IMR-90 (cell line): ENCODE measurements at regions not wholly inside any gene's neighbourhood (a gene's known extent, or its start where the extent isn't known, plus 50 kb on each side); places are given as distances from the start of the nearest gene placed in this dataset.

Source experiments
- ATAC-seq: fragments of 200-7000 bp; cut with Tn5 transposase; 2 replicates; pipeline ENCODE4 v1.9.1; 2020; ENCODE audit warnings: low read depth, mild to moderate bottlenecking, moderate library complexity
- BruUV-seq: library from RNA; stranded (reverse); fragments of 400-500 nt; replicated peaks from 2 replicates; lab custom pipeline; 2021; lab: Mats Ljungman, UMichigan
- CTCF ChIA-PET: fragments of 300-600 bp; formaldehyde crosslinking; extraction: SDS; loops from one replicate; lab custom pipeline; 2021; ENCODE audit warnings: antibody characterized with exemption; lab: Yijun Ruan, JAX
- POLR2A ChIA-PET: fragments of 300-600 bp; sonication (Branson Sonifier 250); formaldehyde crosslinking; loops from one replicate; lab custom pipeline; 2022; ENCODE audit warnings: antibody characterized with exemption; ENCODE audit not compliant: unreplicated experiment; lab: Charles Lee
- DNase-seq: peaks from one replicate; pipeline ENCODE4 v3.0.0; 2013
- H2AFZ ChIP-seq: replicated peaks from 2 replicates; pipeline ENCODE3; 2013; ENCODE audit warnings: low read length, mild to moderate bottlenecking; ENCODE audit not compliant: poor library complexity
- H2AK5ac ChIP-seq: 2 replicates; pipeline ENCODE4 v1.6.1; 2013; ENCODE audit warnings: low read depth, low read length, inconsistent platforms
- H2AK9ac ChIP-seq: replicated peaks from 2 replicates; pipeline ENCODE3; 2013; ENCODE audit warnings: mild to moderate bottlenecking, low read depth, low read length, moderate library complexity; ENCODE audit not compliant: poor library complexity
- H2BK120ac ChIP-seq: 2 replicates; pipeline ENCODE4 v1.6.1; 2013; ENCODE audit warnings: low read depth, low read length, inconsistent platforms
- H2BK15ac ChIP-seq: 3 replicates; pipeline ENCODE4 v1.6.1; 2013; ENCODE audit warnings: low read depth, low read length, inconsistent platforms
- H2BK20ac ChIP-seq: 2 replicates; pipeline ENCODE4 v1.6.1; 2013; ENCODE audit warnings: low read depth, mild to moderate bottlenecking, inconsistent platforms, low read length, moderate library complexity
- H2BK5ac ChIP-seq: 2 replicates; pipeline ENCODE4 v1.6.1; 2013; ENCODE audit warnings: mild to moderate bottlenecking, low read depth, low read length, inconsistent platforms; ENCODE audit not compliant: poor library complexity, severe bottlenecking
- H3K14ac ChIP-seq: replicated peaks from 2 replicates; pipeline ENCODE4 v1.6.1; 2013; ENCODE audit warnings: low read depth, low read length, inconsistent platforms
- H3K18ac ChIP-seq: 2 replicates; pipeline ENCODE4 v1.6.1; 2013; ENCODE audit warnings: low read depth, low read length, control low read depth
- H3K23ac ChIP-seq: 2 replicates; pipeline ENCODE4 v1.6.1; 2013; ENCODE audit warnings: low read depth, low read length, inconsistent platforms
- H3K27ac ChIP-seq: 2 replicates; pipeline ENCODE4 v1.5.1; 2013; ENCODE audit warnings: mild to moderate bottlenecking, control low read depth, low read length; ENCODE audit not compliant: insufficient read depth
- H3K27me3 ChIP-seq: 2 replicates; pipeline ENCODE4 v1.6.1; 2013; ENCODE audit warnings: low read length; ENCODE audit not compliant: control insufficient read depth, insufficient read depth
- H3K36me3 ChIP-seq: 2 replicates; pipeline ENCODE4 v1.6.1; 2013; ENCODE audit warnings: low read length, mixed read lengths; ENCODE audit not compliant: control insufficient read depth, insufficient read depth
- H3K4ac ChIP-seq: 2 replicates; pipeline ENCODE4 v1.6.1; 2013; ENCODE audit warnings: low read depth, low read length, inconsistent platforms
- H3K4me1 ChIP-seq: 2 replicates; pipeline ENCODE4 v1.6.1; 2013; ENCODE audit warnings: low read length, mixed read lengths; ENCODE audit not compliant: control insufficient read depth, insufficient read depth
- H3K4me2 ChIP-seq: 2 replicates; pipeline ENCODE4 v1.6.1; 2013; ENCODE audit warnings: low read depth, mild to moderate bottlenecking, control low read depth, low read length, moderate library complexity
- H3K4me3 ChIP-seq: 2 replicates; pipeline ENCODE4 v1.5.1; 2013; ENCODE audit warnings: low read depth, mild to moderate bottlenecking, control low read depth, low read length, moderate library complexity; ENCODE audit not compliant: insufficient read depth
- H3K56ac ChIP-seq: 2 replicates; pipeline ENCODE4 v1.6.1; 2013; ENCODE audit warnings: low read length, inconsistent platforms; ENCODE audit not compliant: insufficient read depth; ENCODE audit errors: extremely low read depth
- H3K79me1 ChIP-seq, 2 experiments: 2 replicates each; pipeline ENCODE4 v1.6.1; 2013; ENCODE audit warnings: low read length in 2 of 2, inconsistent platforms in 1 of 2, low read depth in 1 of 2
- H3K9ac ChIP-seq: 2 replicates; pipeline ENCODE4 v1.6.1; 2013; ENCODE audit warnings: low read depth, low read length, control low read depth
- H3K9me1 ChIP-seq: 2 replicates; pipeline ENCODE4 v1.6.1; 2013; ENCODE audit warnings: low read length, inconsistent platforms; ENCODE audit not compliant: insufficient read depth
- H3K9me3 ChIP-seq: 2 replicates; pipeline ENCODE4 v1.6.1; 2013; ENCODE audit warnings: low read length; ENCODE audit not compliant: control insufficient read depth, insufficient read depth
- H4K20me1 ChIP-seq: 2 replicates; pipeline ENCODE4 v1.6.1; 2013; ENCODE audit warnings: low read length, inconsistent platforms; ENCODE audit not compliant: insufficient read depth
- H4K5ac ChIP-seq: 2 replicates; pipeline ENCODE4 v1.6.1; 2013; ENCODE audit warnings: mild to moderate bottlenecking, low read depth, low read length, control low read depth
- H4K8ac ChIP-seq, 2 experiments: 2 replicates each; pipeline ENCODE4 v1.6.1; 2013; ENCODE audit warnings: low read depth in 2 of 2, low read length in 2 of 2, control low read depth in 1 of 2, inconsistent platforms in 1 of 2
- H4K91ac ChIP-seq: 2 replicates; pipeline ENCODE4 v1.6.1; 2013; ENCODE audit warnings: low read depth, low read length, inconsistent platforms; ENCODE audit not compliant: insufficient read depth
- BHLHE40 ChIP-seq: fragments of 150-350 bp; IDR thresholded peaks from 2 replicates; pipeline ENCODE4 v1.6.1; 2016; ENCODE audit warnings: mild to moderate bottlenecking, low read depth, low read length
- CEBPB ChIP-seq: IDR thresholded peaks from 2 replicates; pipeline ENCODE4 v1.6.1; 2012; ENCODE audit warnings: low read depth, low read length, improper control_type of control experiment
- CHD1 ChIP-seq: IDR thresholded peaks from 2 replicates; pipeline ENCODE4 v1.6.1; 2012; ENCODE audit warnings: low read depth, low read length, improper control_type of control experiment
- FOS ChIP-seq: fragments of 150-350 bp; IDR thresholded peaks from 2 replicates; pipeline ENCODE4 v1.6.1; 2016; ENCODE audit warnings: low read depth, low read length
- MAFK ChIP-seq: IDR thresholded peaks from 2 replicates; pipeline ENCODE4 v1.6.1; 2012; ENCODE audit warnings: low read depth, low read length, improper control_type of control experiment
- MAZ ChIP-seq: IDR thresholded peaks from 2 replicates; pipeline ENCODE4 v1.6.1; 2012; ENCODE audit warnings: low read depth, mild to moderate bottlenecking, low read length, improper control_type of control experiment, moderate library complexity, borderline replicate concordance
- MXI1 ChIP-seq: IDR thresholded peaks from 2 replicates; pipeline ENCODE4 v1.6.1; 2012; ENCODE audit warnings: low read depth, mild to moderate bottlenecking, low read length, moderate library complexity, borderline replicate concordance
- NFE2L2 ChIP-seq: fragments of 150-350 bp; IDR thresholded peaks from 2 replicates; pipeline ENCODE4 v1.6.1; 2016; ENCODE audit warnings: low read depth, mild to moderate bottlenecking, low read length
- POLR2A ChIP-seq: IDR thresholded peaks from 2 replicates; pipeline ENCODE4 v1.6.1; 2012; ENCODE audit warnings: mild to moderate bottlenecking, low read depth, low read length
- RAD21 ChIP-seq: IDR thresholded peaks from 2 replicates; pipeline ENCODE4 v1.6.1; 2012; ENCODE audit warnings: low read length, improper control_type of control experiment
- RCOR1 ChIP-seq: IDR thresholded peaks from 2 replicates; pipeline ENCODE4 v1.6.1; 2012; ENCODE audit warnings: mild to moderate bottlenecking, low read length, improper control_type of control experiment; ENCODE audit not compliant: insufficient replicate concordance
- RFX5 ChIP-seq: IDR thresholded peaks from 2 replicates; pipeline ENCODE4 v1.8.0; 2012; ENCODE audit warnings: low read depth, mild to moderate bottlenecking, low read length, moderate library complexity
- SMC3 ChIP-seq: fragments of 150-350 bp; IDR thresholded peaks from 2 replicates; pipeline ENCODE4 v1.6.1; 2016; ENCODE audit warnings: low read depth, mild to moderate bottlenecking, antibody characterized with exemption, low read length, moderate library complexity
- USF2 ChIP-seq: fragments of 150-350 bp; IDR thresholded peaks from 2 replicates; pipeline ENCODE4 v1.6.1; 2017; ENCODE audit warnings: mild to moderate bottlenecking, antibody characterized with exemption, low read length, low read depth
- WGBS, 2 experiments: methylation state at CpG; one replicate each; pipeline versions ENCODE4 v1.1.5 to v1.1.7; 2013; ENCODE audit warnings: missing lambda C conversion rate in 2 of 2; ENCODE audit not compliant: insufficient read length in 1 of 2; ENCODE audit errors: extremely low coverage in 2 of 2; 5-methylcytosine and 5-hydroxymethylcytosine counted together
- dilution Hi-C: fragments of 300-500 bp; cut with HindIII; formaldehyde crosslinking; loops from one replicate; pipeline ENCODE4 v1.14.3; 2018; ENCODE audit warnings: low sequenced_read_pairs; ENCODE audit not compliant: unreplicated experiment
- in situ Hi-C: fragments of 300-500 bp; cut with MboI; formaldehyde crosslinking; loops from 3 replicates; pipeline ENCODE4 v1.14.3; 2019; ENCODE audit warnings: low sequenced_read_pairs, inconsistent platforms, mixed read lengths
- intact Hi-C: fragments of 100-400 bp; cut with micrococcal nuclease; formaldehyde crosslinking; loops from 2 replicates; pipeline ENCODE4 v1.10.0; 2022
- TF ChIP-seq, protein P1 (sequence below): fragments of 150-350 bp; IDR thresholded peaks from 2 replicates; pipeline ENCODE4 v1.6.1; 2016; ENCODE audit warnings: low read depth, mild to moderate bottlenecking, low read length, moderate library complexity, borderline replicate concordance
- TF ChIP-seq, protein P2 (sequence below): conservative IDR thresholded peaks from 2 replicates; pipeline ENCODE4 v1.5.1; 2012; ENCODE audit warnings: mild to moderate bottlenecking, low read depth, low read length, improper control_type of control experiment

GRCh38 chr5:166713295-166713694 lies 1578.2 kb upstream of the WWC1 start:
- Histone ChIP-seq H3K4ac (no peak overlapping the region), H4K8ac (no peak overlapping the region), H4K5ac (no peak overlapping the region), H3K14ac (no peak overlapping the region), H3K27me3 (no peaks in the 10 kb centered on the region), H3K9me3 (peaks cover 14% of the 10 kb centered on the region), H3K4me3 (no peak overlapping the region), H3K36me3 (no peaks in the 10 kb centered on the region), H4K91ac (no peak overlapping the region), H2AFZ (no peak overlapping the region), H3K79me1 (no peaks in the 10 kb centered on the region), H2BK5ac (no peak overlapping the region), H3K27ac (no peak overlapping the region), H3K56ac (no peak overlapping the region), H3K9ac (no peak overlapping the region), H2BK120ac (no peak overlapping the region), H2BK20ac (no peak overlapping the region), H2AK5ac (no peak overlapping the region), H3K4me2 (no peak overlapping the region), H2BK15ac (no peak overlapping the region), H3K23ac (no peak overlapping the region), H3K18ac (no peak overlapping the region), H4K20me1 (no peaks in the 10 kb centered on the region), H2AK9ac (no peak overlapping the region), H3K4me1 (no peaks in the 10 kb centered on the region), H3K9me1 (no peaks in the 10 kb centered on the region)
- dilution Hi-C loops (no loop called here), intact Hi-C loops (no loop called here), in situ Hi-C loops (no loop called here)
- DNase-seq (no peak), ATAC-seq (no peak)
- 38% methylated on average over 3 of the region's 8 CpGs; no CpG with 5 or more reads in 1 of the 2 experiments for WGBS, 2 experiments
- TF ChIP-seq RFX5 (no peak), MAFK (no peak), FOS (no peak), MXI1 (no peak), CHD1 (no peak), USF2 (no peak), NFE2L2 (no peak), SMC3 (no peak), BHLHE40 (no peak), POLR2A (no peak), MAZ (no peak), RCOR1 (no peak), RAD21 (no peak), CEBPB (no peak)
- TF ChIP-seq, protein P1, sequence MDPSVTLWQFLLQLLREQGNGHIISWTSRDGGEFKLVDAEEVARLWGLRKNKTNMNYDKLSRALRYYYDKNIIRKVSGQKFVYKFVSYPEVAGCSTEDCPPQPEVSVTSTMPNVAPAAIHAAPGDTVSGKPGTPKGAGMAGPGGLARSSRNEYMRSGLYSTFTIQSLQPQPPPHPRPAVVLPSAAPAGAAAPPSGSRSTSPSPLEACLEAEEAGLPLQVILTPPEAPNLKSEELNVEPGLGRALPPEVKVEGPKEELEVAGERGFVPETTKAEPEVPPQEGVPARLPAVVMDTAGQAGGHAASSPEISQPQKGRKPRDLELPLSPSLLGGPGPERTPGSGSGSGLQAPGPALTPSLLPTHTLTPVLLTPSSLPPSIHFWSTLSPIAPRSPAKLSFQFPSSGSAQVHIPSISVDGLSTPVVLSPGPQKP: no peak
- TF ChIP-seq, protein P2, sequence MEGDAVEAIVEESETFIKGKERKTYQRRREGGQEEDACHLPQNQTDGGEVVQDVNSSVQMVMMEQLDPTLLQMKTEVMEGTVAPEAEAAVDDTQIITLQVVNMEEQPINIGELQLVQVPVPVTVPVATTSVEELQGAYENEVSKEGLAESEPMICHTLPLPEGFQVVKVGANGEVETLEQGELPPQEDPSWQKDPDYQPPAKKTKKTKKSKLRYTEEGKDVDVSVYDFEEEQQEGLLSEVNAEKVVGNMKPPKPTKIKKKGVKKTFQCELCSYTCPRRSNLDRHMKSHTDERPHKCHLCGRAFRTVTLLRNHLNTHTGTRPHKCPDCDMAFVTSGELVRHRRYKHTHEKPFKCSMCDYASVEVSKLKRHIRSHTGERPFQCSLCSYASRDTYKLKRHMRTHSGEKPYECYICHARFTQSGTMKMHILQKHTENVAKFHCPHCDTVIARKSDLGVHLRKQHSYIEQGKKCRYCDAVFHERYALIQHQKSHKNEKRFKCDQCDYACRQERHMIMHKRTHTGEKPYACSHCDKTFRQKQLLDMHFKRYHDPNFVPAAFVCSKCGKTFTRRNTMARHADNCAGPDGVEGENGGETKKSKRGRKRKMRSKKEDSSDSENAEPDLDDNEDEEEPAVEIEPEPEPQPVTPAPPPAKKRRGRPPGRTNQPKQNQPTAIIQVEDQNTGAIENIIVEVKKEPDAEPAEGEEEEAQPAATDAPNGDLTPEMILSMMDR: no peak
- BruUV-seq: no TSS peak
- POLR2A ChIA-PET: no interaction called here
- CTCF ChIA-PET: no interaction called here
